WTC11 (cell line): ENCODE measurements at regions not wholly inside any gene's neighbourhood (a gene's known extent, or its start where the extent isn't known, plus 50 kb on each side); places are given as distances from the start of the nearest gene placed in this dataset.

Experiments used
- ATAC-seq: fragments of 200-7000 bp; cut with Tn5 transposase; 2 replicates; pipeline ENCODE4 v1.10.0; 2021; ENCODE audit warnings: mild to moderate bottlenecking, moderate library complexity
- CTCF ChIA-PET: fragments of 300-600 bp; sonication (Branson Sonifier 250); formaldehyde crosslinking; loops from one replicate; lab custom pipeline; 2021; ENCODE audit warnings: antibody characterized with exemption; lab: Charles Lee
- POLR2A ChIA-PET: fragments of 350-600 bp; sonication (Branson Sonifier 250); formaldehyde crosslinking; loops from one replicate; lab custom pipeline; 2021; ENCODE audit warnings: antibody characterized with exemption; lab: Charles Lee
- DNase-seq: peaks from one replicate; pipeline ENCODE4 v3.0.0; 2021; ENCODE audit warnings: low spot score
- H3K27ac Mint-ChIP-seq: 2 replicates; pipeline ENCODE4 v1.8.0; 2021; ENCODE audit warnings: mixed read lengths
- H3K27me3 Mint-ChIP-seq: 2 replicates; pipeline ENCODE4 v1.8.0; 2021; ENCODE audit warnings: low read depth, mild to moderate bottlenecking, moderate library complexity, mixed read lengths
- H3K36me3 Mint-ChIP-seq: 2 replicates; pipeline ENCODE4 v1.8.0; 2021; ENCODE audit warnings: mixed read lengths
- H3K4me1 Mint-ChIP-seq: 2 replicates; pipeline ENCODE4 v1.8.0; 2022; ENCODE audit warnings: mixed read lengths
- H3K4me3 Mint-ChIP-seq: 2 replicates; pipeline ENCODE4 v1.8.0; 2021; ENCODE audit warnings: mild to moderate bottlenecking, moderate library complexity, mixed read lengths
- H3K9me3 Mint-ChIP-seq: 2 replicates; pipeline ENCODE4 v1.8.0; 2021; ENCODE audit warnings: mixed read lengths
- ATF1 ChIP-seq: sonication (generic); formaldehyde crosslinking; IDR thresholded peaks from 2 replicates; pipeline ENCODE4 v1.8.1; 2023; ENCODE audit warnings: mild to moderate bottlenecking, moderate library complexity, missing genetic modification reagents
- CREB1 ChIP-seq: sonication (generic); formaldehyde crosslinking; IDR thresholded peaks from 2 replicates; pipeline ENCODE4 v1.8.0; 2023; ENCODE audit warnings: mild to moderate bottlenecking, missing genetic modification reagents
- CREM ChIP-seq: sonication (generic); formaldehyde crosslinking; IDR thresholded peaks from 2 replicates; pipeline ENCODE4 v1.8.1; 2022; ENCODE audit warnings: mild to moderate bottlenecking, missing genetic modification reagents, moderate library complexity
- ESRRA ChIP-seq: sonication (generic); formaldehyde crosslinking; IDR thresholded peaks from 2 replicates; pipeline ENCODE4 v1.8.1; 2022; ENCODE audit warnings: mild to moderate bottlenecking, missing genetic modification reagents, borderline replicate concordance
- FOXP4 ChIP-seq: sonication (generic); formaldehyde crosslinking; IDR thresholded peaks from 2 replicates; pipeline ENCODE4 v1.8.0; 2022; ENCODE audit warnings: mild to moderate bottlenecking, missing genetic modification reagents
- MAX ChIP-seq: sonication (generic); formaldehyde crosslinking; IDR thresholded peaks from 2 replicates; pipeline ENCODE4 v1.8.0; 2022; ENCODE audit warnings: mild to moderate bottlenecking, missing genetic modification reagents
- PRRX2 ChIP-seq: fragments of 250-450 bp; sonication (Bioruptor Pico); IDR thresholded peaks from 2 replicates; pipeline ENCODE4 v1.8.0; 2021; ENCODE audit warnings: mild to moderate bottlenecking
- RELA ChIP-seq: sonication (generic); formaldehyde crosslinking; IDR thresholded peaks from 2 replicates; pipeline ENCODE4 v1.8.1; 2022; ENCODE audit warnings: missing genetic modification reagents, mild to moderate bottlenecking, borderline replicate concordance
- SOX15 ChIP-seq: fragments of 250-450 bp; sonication (Bioruptor Pico); IDR thresholded peaks from 2 replicates; pipeline ENCODE4 v1.9.0; 2021; ENCODE audit warnings: mild to moderate bottlenecking
- TCF7 ChIP-seq: sonication (generic); formaldehyde crosslinking; IDR thresholded peaks from 2 replicates; pipeline ENCODE4 v1.8.0; 2022; ENCODE audit warnings: mild to moderate bottlenecking, low read depth, missing genetic modification reagents, moderate library complexity
- TP53 ChIP-seq: sonication (generic); formaldehyde crosslinking; IDR thresholded peaks from 2 replicates; pipeline ENCODE4 v1.8.1; 2023; ENCODE audit warnings: mild to moderate bottlenecking, missing genetic modification reagents
- ZNF532 ChIP-seq: fragments of 250-450 bp; sonication (Bioruptor Pico); IDR thresholded peaks from 2 replicates; pipeline ENCODE4 v1.9.0; 2021; ENCODE audit warnings: mild to moderate bottlenecking, borderline replicate concordance
- ZNF671 ChIP-seq: fragments of 250-450 bp; sonication (Bioruptor Pico); IDR thresholded peaks from 2 replicates; pipeline ENCODE4 v1.8.0; 2021; ENCODE audit warnings: mild to moderate bottlenecking
- TF ChIP-seq, protein P1 (sequence below): fragments of 250-450 bp; sonication (Bioruptor Pico); IDR thresholded peaks from 2 replicates; pipeline ENCODE4 v1.8.0; 2021; ENCODE audit warnings: mild to moderate bottlenecking
- TF ChIP-seq, protein P2 (sequence below): fragments of 250-450 bp; sonication (Bioruptor Pico); conservative IDR thresholded peaks from 2 replicates; pipeline ENCODE4 v1.9.0; 2021; ENCODE audit warnings: mild to moderate bottlenecking
- TF ChIP-seq, protein P3 (sequence below): sonication (generic); formaldehyde crosslinking; IDR thresholded peaks from 2 replicates; pipeline ENCODE4 v1.8.1; 2023; ENCODE audit warnings: mild to moderate bottlenecking, missing genetic modification reagents, moderate library complexity

GRCh38 chr10:43853369-43853768, 204.7 kb upstream of the ZNF32 start:
- Mint-ChIP-seq H3K27ac (no peak overlapping the region), H3K27me3 (no peaks in the 10 kb centered on the region), H3K36me3 (no peaks in the 10 kb centered on the region), H3K9me3 (peaks cover 16% of the 10 kb centered on the region), H3K4me1 (no peaks in the 10 kb centered on the region), H3K4me3 (no peak overlapping the region)
- TF ChIP-seq ATF1 (CRISPR knock-in tag) (no peak), RELA (no peak), TCF7 (CRISPR knock-in tag) (no peak), FOXP4 (CRISPR knock-in tag) (no peak), TP53 (CRISPR knock-in tag) (no peak), CREB1 (no peak), MAX (CRISPR knock-in tag) (no peak), ZNF671 (CRISPR knock-in tag) (no peak), ESRRA (no peak), PRRX2 (CRISPR knock-in tag) (no peak), ZNF532 (CRISPR knock-in tag) (no peak), CREM (CRISPR knock-in tag) (no peak)
- TF ChIP-seq, protein P1, sequence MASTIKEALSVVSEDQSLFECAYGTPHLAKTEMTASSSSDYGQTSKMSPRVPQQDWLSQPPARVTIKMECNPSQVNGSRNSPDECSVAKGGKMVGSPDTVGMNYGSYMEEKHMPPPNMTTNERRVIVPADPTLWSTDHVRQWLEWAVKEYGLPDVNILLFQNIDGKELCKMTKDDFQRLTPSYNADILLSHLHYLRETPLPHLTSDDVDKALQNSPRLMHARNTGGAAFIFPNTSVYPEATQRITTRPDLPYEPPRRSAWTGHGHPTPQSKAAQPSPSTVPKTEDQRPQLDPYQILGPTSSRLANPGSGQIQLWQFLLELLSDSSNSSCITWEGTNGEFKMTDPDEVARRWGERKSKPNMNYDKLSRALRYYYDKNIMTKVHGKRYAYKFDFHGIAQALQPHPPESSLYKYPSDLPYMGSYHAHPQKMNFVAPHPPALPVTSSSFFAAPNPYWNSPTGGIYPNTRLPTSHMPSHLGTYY (CRISPR knock-in tag), result no peak
- TF ChIP-seq, protein P2, sequence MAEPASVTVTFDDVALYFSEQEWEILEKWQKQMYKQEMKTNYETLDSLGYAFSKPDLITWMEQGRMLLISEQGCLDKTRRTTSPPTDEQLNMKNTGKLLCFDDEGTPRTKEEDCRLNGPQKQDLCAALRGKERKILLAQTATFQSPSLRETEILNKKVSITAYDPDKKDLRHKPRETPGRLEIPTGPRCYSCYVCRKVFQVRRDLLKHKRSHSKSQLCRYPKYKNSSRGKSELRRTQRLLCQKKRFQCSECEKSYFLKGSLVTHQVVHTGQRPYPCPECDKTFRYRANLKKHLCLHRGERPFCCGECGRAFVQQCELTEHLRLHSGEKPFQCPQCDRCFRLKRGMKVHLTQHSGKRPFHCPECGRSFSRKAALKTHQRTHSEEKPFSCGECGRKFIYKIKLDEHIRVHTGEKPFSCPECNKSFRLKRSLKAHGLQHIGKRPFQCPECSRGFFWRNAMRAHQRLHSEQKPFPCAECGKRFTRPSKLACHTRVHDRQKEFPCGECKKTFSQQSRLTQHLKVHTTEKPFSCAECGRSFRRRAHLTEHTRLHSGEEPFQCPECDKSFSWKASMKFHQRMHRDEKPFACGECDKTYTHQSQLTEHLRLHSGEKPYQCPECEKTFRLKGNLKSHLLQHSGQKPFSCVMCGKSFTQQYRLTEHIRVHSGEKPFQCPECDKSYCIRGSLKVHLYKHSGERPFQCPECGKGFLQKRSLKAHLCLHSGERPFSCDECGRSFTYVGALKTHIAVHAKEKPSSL, result no peak
- TF ChIP-seq, protein P3, sequence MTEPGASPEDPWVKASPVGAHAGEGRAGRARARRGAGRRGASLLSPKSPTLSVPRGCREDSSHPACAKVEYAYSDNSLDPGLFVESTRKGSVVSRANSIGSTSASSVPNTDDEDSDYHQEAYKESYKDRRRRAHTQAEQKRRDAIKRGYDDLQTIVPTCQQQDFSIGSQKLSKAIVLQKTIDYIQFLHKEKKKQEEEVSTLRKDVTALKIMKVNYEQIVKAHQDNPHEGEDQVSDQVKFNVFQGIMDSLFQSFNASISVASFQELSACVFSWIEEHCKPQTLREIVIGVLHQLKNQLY (CRISPR knock-in tag), result no peak
- no peak for ATAC-seq
- ChIA-PET POLR2A (no interaction called here), CTCF (no interaction called here)
- no peak for DNase-seq

DNA sequence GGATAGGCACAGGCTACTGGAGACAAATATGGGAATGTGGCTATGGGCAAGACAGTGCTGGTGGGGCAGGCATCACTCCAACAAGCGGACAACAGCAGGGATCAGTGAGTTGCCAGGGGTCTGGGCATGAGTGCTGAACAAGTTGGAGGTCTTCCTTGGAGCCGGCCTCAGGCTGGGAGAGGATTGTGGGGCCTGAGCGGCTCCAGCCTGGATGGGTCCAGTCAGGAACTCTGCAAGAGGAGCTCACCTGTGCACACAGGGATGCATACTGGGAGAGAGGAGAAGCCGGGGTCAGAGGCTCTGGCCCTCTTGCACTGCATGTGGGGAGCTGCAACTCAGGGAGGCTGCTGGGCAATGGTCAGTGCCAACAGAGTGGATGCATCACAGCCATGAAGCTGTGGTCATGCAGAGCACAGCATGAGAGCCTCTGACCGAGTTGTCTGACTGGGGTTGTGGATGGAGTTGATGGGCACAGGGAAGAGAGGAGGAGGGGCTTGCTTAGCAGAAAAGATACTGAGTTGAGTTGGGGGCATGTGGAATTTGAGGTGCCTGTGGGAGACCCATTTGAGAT, 204.0 kb upstream of the ZNF32 start:
- H3K36me3 Mint-ChIP-seq, result no peaks in the 10 kb centered on the region
- no peaks in the 10 kb centered on the region for H3K4me1 Mint-ChIP-seq
- DNase-seq (no peak), ATAC-seq (no peak)
- no peaks in the 10 kb centered on the region for H3K27me3 Mint-ChIP-seq
- H3K27ac Mint-ChIP-seq, result no peak overlapping the region
- no peak overlapping the region for H3K4me3 Mint-ChIP-seq
- POLR2A ChIA-PET, result no interaction called here
- TF ChIP-seq SOX15 (CRISPR knock-in tag), result no peak
- TF ChIP-seq CREB1, result no peak
- TF ChIP-seq, protein P2, result no peak
- H3K9me3 Mint-ChIP-seq, result peaks cover 16% of the 10 kb centered on the region
- CTCF ChIA-PET, result no interaction called here
